Adrenal gland (tissue), 9 donors: ENCODE measurements at regions not wholly inside any gene's neighbourhood (a gene's known extent, or its start where the extent isn't known, plus 50 kb on each side); places are given as distances from the start of the nearest gene placed in this dataset.

ENCODE experiments used
- DNase-seq, 7 donors: peaks; one replicate each; pipeline ENCODE4 v3.0.0-alpha.2; 2019 to 2020
- H3K27ac ChIP-seq, 5 donors: fragments of 200-600 bp; sonication (generic) in 4 of 5; 1 replicate in 3 of 5; 2 replicates in 2 of 5; pipeline versions ENCODE4 v1.5.1 to v1.8.0; 2016 to 2020; ENCODE audit warnings: mild to moderate bottlenecking in 1 of 5
- H3K27me3 ChIP-seq: fragments of 200-600 bp; 2 replicates; pipeline ENCODE4 v1.8.0; 2021
- H3K36me3 ChIP-seq, 2 donors: fragments of 200-600 bp; replicated peaks in 1 of 2; 1 replicate in 1 of 2; 2 replicates in 1 of 2; pipeline versions ENCODE4 v1.5.1 to v1.8.0; 2018 to 2022
- H3K4me1 ChIP-seq, 2 donors: fragments of 200-600 bp; replicated peaks in 1 of 2; 1 replicate in 1 of 2; 2 replicates in 1 of 2; pipeline versions ENCODE4 v1.5.1 to v1.8.0; 2018 to 2021
- H3K4me3 ChIP-seq, 4 donors: fragments of 200-600 bp; sonication (generic) in 3 of 4; one replicate each; pipeline ENCODE4 v1.5.1; 2016 to 2018
- H3K9me3 ChIP-seq, 3 donors: fragments of 200-600 bp; sonication (generic) in 1 of 3; replicated peaks in 1 of 3; 1 replicate in 2 of 3; 2 replicates in 1 of 3; pipeline versions ENCODE4 v1.5.1 to v1.8.0; 2016 to 2021
- POLR2A ChIP-seq, 2 donors: fragments of 450-650 bp; IDR thresholded peaks; one replicate each; pipeline ENCODE4 v1.6.1; 2017; ENCODE audit warnings: antibody characterized with exemption in 2 of 2, mild to moderate bottlenecking in 2 of 2, moderate library complexity in 1 of 2
- WGBS, 4 donors: extraction: QIAGEN DNeasy Blood & Tissue Kit in 2 of 4; methylation state at CpG; one replicate each; pipeline versions ENCODE4 v1.1.5 to v1.1.7; 2013 to 2017; 5-methylcytosine and 5-hydroxymethylcytosine counted together
- intact Hi-C, 2 donors: fragments of 100-400 bp; cut with DNase I; formaldehyde crosslinking; loops; one replicate each; pipeline versions ENCODE4 v1.14.1 to v1.15.0; 2022 to 2023
- TF ChIP-seq, protein P1 (sequence below), 6 experiments: fragments of 450-650 bp in 4 of 6; fragments of 200-600 bp in 2 of 6; sonication (generic) in 1 of 6; IDR thresholded peaks; 1 replicate in 5 of 6; 2 replicates in 1 of 6; pipeline versions ENCODE4 v1.5.1 to v1.8.0; 2016 to 2021; ENCODE audit warnings: antibody characterized with exemption in 6 of 6, mild to moderate bottlenecking in 2 of 6, moderate library complexity in 1 of 6
- donor health status: healthy with polysubstance abuse.
- donor health status: Bipolar disorder and iron deficiency.
- donor health status: DM: yes; HTN: yes; CAD: no.
- donor health status: DM: no; HTN: no; CAD: no.
- donor health status: DM: no; HTN: no; CAD: no.

DNA sequence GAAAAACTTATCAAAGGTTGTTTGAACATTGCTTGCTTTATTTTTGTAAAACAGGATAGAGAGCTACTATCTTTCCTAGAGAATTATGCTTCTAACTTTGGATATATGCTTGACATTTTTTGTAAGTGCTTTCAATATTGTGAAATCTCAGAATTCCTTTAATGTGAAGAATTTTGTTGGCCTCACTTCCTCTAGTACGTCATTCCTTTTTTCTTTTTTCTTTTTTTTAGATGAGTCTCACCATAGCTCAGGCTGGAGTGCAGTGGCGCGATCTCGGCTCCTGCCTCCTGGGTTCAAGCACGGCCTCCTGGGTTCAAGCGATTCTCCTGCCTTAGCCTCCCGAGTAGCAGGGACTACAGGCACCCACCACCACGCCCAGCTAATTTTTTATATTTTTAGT lies 668.1 kb downstream of the RFPL4B start:
- 49 to 63% (median 55%) methylated on average over 8 of the region's 8 CpGs for WGBS, 4 donors
- Histone ChIP-seq H3K36me3 (no peaks in the 10 kb centered on the region), H3K27ac (peak overlapping the region in 1 of 5 donors; percentile 45), H3K27me3 (no peaks in the 10 kb centered on the region), H3K9me3 (no peaks in the 10 kb centered on the region), H3K4me3 (no peak overlapping the region), H3K4me1 (no peaks in the 10 kb centered on the region)
- TF ChIP-seq, protein P1, sequence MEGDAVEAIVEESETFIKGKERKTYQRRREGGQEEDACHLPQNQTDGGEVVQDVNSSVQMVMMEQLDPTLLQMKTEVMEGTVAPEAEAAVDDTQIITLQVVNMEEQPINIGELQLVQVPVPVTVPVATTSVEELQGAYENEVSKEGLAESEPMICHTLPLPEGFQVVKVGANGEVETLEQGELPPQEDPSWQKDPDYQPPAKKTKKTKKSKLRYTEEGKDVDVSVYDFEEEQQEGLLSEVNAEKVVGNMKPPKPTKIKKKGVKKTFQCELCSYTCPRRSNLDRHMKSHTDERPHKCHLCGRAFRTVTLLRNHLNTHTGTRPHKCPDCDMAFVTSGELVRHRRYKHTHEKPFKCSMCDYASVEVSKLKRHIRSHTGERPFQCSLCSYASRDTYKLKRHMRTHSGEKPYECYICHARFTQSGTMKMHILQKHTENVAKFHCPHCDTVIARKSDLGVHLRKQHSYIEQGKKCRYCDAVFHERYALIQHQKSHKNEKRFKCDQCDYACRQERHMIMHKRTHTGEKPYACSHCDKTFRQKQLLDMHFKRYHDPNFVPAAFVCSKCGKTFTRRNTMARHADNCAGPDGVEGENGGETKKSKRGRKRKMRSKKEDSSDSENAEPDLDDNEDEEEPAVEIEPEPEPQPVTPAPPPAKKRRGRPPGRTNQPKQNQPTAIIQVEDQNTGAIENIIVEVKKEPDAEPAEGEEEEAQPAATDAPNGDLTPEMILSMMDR (IDR thresholded peaks at IDR 0.05) = no peak
- TF ChIP-seq POLR2A (IDR thresholded peaks at IDR 0.05) = no peak
- intact Hi-C loops = no loop called here
- DNase-seq = no peak

DNA sequence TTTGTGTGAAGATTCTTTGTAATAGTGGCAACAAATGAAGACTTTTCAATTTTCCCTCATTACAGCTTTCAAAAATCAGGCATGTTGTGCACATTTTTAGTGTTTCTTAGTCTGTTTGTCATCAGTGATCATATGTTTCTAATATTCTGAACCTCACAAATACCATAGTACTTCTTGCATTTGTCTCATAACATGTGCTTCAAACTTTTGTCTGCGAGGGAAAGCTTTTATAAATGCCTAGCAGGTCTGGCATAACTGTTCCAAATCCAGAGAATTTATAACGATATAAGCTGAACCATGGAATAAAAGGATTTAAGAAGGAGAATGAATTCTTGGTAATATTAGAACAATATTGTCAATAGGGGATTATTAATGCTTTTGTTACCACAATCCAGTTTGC lies 670.2 kb downstream of the RFPL4B start:
- H3K4me1 ChIP-seq = no peaks in the 10 kb centered on the region
- no peak overlapping the region for H3K4me3 ChIP-seq
- H3K9me3 ChIP-seq = no peaks in the 10 kb centered on the region
- H3K27me3 ChIP-seq = no peaks in the 10 kb centered on the region
- no peaks in the 10 kb centered on the region for H3K36me3 ChIP-seq
- H3K27ac ChIP-seq = no peak overlapping the region
- DNase-seq = no peak
- intact Hi-C loops = no loop called here
- TF ChIP-seq POLR2A (IDR thresholded peaks at IDR 0.05) = no peak
- TF ChIP-seq, protein P1 (IDR thresholded peaks at IDR 0.05) = no peak
- 67 to 90% (median 80%) methylated on average over 2 of the region's 2 CpGs for WGBS, 4 donors

DNA sequence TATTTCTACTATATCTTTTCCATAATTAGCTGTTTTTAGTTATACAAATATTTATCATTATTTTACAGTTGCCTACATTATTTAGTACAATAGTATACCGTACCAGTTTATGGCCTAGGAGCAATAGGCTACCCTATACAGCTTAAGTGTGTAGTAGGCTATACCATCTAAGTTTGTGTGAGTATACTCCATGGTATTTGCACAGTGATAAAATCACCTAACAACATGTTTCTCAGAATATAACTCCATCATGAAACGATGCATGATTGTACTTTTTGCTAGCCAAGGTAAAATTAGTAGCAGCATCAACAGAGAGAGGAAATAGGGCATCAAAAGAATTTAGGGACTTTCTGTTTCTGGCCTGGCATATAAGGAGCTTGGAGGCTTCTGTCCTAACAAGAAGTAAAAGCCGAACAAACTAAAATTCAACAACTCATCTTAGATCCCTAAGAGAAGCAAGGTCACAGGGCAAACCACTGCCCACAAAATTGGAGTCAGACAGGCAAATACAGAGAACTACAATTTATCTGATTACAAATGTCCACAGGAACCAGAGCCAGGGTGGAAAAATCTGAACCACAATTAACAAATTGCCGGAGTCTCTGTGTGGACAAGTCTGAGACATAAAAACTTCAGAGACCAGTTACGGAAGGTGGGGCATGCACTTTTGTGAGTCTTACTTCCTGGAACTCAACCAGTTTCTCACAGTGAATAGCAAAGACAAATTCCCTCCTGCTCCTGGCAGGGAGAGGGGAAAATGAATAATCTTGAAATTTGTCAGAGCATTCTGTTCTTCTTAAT lies 671.4 kb downstream of the RFPL4B start:
- 54 to 70% (median 61%) methylated on average over 5 of the region's 5 CpGs for WGBS, 4 donors
- Histone ChIP-seq H3K4me1 (no peaks in the 10 kb centered on the region), H3K27ac (peak overlapping the region in 3 of 5 donors; percentile 5 to 76 (median 38)), H3K4me3 (no peak overlapping the region), H3K36me3 (no peaks in the 10 kb centered on the region), H3K9me3 (no peaks in the 10 kb centered on the region), H3K27me3 (no peaks in the 10 kb centered on the region)
- peak; percentile 6 to 64 (median 28) for DNase-seq
- intact Hi-C loops = no loop called here
- TF ChIP-seq POLR2A (IDR thresholded peaks at IDR 0.05) = no peak
- TF ChIP-seq, protein P1 (IDR thresholded peaks at IDR 0.05) = no peak

DNA sequence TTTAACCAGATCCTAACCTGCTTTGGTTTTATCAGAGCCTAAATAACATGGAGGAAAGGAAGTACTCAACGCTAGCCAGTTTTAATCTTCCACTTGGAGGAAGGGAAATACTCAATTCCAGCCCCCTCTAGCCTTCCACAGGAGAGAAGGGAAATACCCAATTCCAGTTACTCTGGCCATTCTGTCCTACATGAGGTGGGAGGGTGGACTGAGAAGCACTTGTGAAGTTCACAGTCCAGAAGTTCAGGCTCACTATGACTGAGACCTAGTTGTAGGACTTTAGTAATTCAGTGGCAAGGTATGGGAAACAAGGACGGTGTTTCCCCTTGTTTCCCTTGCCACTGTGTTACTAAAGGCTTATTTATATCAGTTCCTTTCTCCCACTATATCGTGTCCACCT lies 672.0 kb downstream of the RFPL4B start:
- Histone ChIP-seq H3K9me3 (no peaks in the 10 kb centered on the region), H3K27ac (peak overlapping the region in 3 of 5 donors; percentile 7 to 76 (median 38)), H3K4me3 (no peak overlapping the region), H3K36me3 (no peaks in the 10 kb centered on the region), H3K4me1 (no peaks in the 10 kb centered on the region), H3K27me3 (no peaks in the 10 kb centered on the region)
- intact Hi-C loops = no loop called here
- WGBS, 4 donors = 70 to 82% (median 75%) methylated on average over 3 of the region's 3 CpGs
- DNase-seq = no peak
- TF ChIP-seq POLR2A (IDR thresholded peaks at IDR 0.05) = no peak
- TF ChIP-seq, protein P1 (IDR thresholded peaks at IDR 0.05) = no peak
